ENCODE measurements at regions not wholly inside any gene's neighbourhood (a gene's known extent, or its start where the extent isn't known, plus 50 kb on each side); places are given as distances from the start of the nearest gene placed in this dataset.

DNA sequence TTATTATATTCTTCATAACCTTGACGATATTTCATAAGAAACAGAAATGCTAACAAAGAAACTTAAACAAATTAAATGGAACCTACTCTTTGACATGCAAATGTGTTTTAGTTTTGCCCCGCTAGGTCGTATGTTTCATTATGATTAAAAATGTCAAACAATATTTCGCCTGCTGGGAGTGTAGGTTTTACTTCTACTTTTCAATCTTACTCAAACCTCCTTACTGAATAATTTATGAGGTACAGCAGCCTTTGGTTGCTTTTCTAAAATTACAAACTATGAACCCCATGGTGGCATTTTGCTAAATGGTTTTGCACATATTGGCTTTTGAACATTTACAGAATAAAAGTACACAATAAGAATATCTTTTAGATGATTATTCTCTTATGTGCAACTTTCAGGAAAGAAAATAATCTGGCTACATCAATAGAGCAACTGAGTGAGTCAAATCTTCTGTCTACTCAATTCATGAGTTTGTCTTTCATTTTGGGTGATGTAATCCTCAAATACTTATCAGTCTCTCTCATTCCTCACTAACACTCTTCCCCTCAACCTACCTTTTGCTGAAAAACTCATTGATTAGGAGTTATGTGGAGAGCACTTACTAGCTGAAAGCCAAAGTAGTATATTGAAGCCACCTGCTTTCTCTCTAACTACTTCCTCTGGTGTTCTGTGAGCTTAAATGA, 1226.4 kb downstream of the XPNPEP1 start:
- TF ChIP-seq, protein P1, sequence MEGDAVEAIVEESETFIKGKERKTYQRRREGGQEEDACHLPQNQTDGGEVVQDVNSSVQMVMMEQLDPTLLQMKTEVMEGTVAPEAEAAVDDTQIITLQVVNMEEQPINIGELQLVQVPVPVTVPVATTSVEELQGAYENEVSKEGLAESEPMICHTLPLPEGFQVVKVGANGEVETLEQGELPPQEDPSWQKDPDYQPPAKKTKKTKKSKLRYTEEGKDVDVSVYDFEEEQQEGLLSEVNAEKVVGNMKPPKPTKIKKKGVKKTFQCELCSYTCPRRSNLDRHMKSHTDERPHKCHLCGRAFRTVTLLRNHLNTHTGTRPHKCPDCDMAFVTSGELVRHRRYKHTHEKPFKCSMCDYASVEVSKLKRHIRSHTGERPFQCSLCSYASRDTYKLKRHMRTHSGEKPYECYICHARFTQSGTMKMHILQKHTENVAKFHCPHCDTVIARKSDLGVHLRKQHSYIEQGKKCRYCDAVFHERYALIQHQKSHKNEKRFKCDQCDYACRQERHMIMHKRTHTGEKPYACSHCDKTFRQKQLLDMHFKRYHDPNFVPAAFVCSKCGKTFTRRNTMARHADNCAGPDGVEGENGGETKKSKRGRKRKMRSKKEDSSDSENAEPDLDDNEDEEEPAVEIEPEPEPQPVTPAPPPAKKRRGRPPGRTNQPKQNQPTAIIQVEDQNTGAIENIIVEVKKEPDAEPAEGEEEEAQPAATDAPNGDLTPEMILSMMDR (conservative IDR thresholded peaks at IDR 0.05): no peak
- Mint-ChIP-seq H3K9me3 (no peaks in the 10 kb centered on the region), H3K27me3 (ENCODE audit: low read depth) (peaks cover 3% of the 10 kb centered on the region), H3K4me1 (no peaks in the 10 kb centered on the region), H3K4me3 (no peak overlapping the region), H3K36me3 (ENCODE audit: low read depth) (no peaks in the 10 kb centered on the region), H3K27ac (ENCODE audit: unreplicated experiment) (no peak overlapping the region)
- DNase-seq (ENCODE audit: low read depth, low spot score): no peak

DNA sequence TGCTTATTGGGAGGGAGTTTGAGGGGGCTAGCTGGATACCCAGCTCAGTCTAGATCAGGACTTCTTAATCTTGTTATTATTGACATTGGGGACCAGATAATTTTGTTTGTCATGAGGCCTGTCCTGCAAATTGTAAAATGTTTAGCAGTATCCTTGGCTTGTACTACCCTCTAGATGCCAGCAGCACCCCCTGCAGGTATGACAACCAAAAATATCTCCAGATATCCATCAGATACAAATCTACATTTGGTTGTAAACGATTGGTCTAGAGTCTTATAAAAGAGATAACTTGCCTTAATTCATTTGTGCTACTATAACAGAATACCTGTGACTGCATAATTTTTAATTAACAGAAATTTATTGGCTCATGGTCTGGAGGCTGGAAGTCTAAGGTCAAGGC, 1232.2 kb downstream of the XPNPEP1 start:
- TF ChIP-seq, protein P1 (conservative IDR thresholded peaks at IDR 0.05): no peak
- Mint-ChIP-seq H3K27ac (ENCODE audit: unreplicated experiment) (no peak overlapping the region), H3K9me3 (peaks cover 2% of the 10 kb centered on the region), H3K36me3 (ENCODE audit: low read depth) (no peaks in the 10 kb centered on the region), H3K4me1 (no peaks in the 10 kb centered on the region), H3K4me3 (no peak overlapping the region), H3K27me3 (ENCODE audit: low read depth) (no peaks in the 10 kb centered on the region)
- DNase-seq (ENCODE audit: low read depth, low spot score): no peak

DNA sequence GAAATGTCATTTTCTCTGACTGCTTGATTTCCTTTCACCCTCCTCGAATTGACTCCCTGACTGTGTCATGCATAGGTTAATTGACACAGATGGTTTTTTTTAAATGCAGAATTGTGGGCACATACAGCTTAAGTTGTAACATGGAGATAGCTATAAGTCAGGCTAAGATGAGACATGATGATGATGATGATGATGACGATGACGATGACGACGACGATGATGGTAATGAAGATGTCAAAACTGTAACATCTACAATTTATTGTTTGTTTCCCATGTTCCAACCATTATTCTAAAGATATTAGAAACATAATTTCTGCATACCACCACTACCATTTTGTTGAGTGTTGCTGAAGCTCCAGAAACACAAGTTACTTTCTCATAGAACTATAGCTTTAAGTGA, 1232.8 kb downstream of the XPNPEP1 start:
- TF ChIP-seq, protein P1 (conservative IDR thresholded peaks at IDR 0.05): no peak
- Mint-ChIP-seq H3K27ac (ENCODE audit: unreplicated experiment) (no peak overlapping the region), H3K36me3 (ENCODE audit: low read depth) (no peaks in the 10 kb centered on the region), H3K27me3 (ENCODE audit: low read depth) (no peaks in the 10 kb centered on the region), H3K4me3 (no peak overlapping the region), H3K9me3 (peaks cover 2% of the 10 kb centered on the region), H3K4me1 (no peaks in the 10 kb centered on the region)
- no peak for DNase-seq (ENCODE audit: low read depth, low spot score)

DNA sequence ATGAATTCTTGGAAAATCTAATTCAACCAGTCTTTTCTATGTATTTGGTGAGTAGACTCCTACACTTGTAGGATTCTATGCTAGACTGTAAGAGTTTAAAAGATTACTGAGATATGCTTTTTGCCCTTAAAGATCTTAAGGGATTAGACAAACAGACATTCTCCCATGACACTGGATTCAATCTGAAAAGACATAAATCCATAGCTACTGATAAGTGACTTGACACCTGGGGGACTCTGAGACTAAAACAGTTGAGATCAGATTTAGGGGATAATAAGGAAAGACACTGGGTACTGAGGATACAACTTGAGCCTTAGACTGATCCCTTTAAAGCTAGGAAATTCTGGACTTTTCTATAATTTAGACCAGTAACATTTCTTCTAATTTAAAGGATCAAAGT, 1233.4 kb downstream of the XPNPEP1 start:
- no peaks in the 10 kb centered on the region for H3K36me3 Mint-ChIP-seq (ENCODE audit: low read depth)
- H3K4me3 Mint-ChIP-seq: no peak overlapping the region
- TF ChIP-seq, protein P1 (conservative IDR thresholded peaks at IDR 0.05): no peak
- no peak overlapping the region for H3K27ac Mint-ChIP-seq (ENCODE audit: unreplicated experiment)
- no peaks in the 10 kb centered on the region for H3K27me3 Mint-ChIP-seq (ENCODE audit: low read depth)
- no peak for DNase-seq (ENCODE audit: low read depth, low spot score)
- peaks cover 2% of the 10 kb centered on the region for H3K9me3 Mint-ChIP-seq
- no peaks in the 10 kb centered on the region for H3K4me1 Mint-ChIP-seq

DNA sequence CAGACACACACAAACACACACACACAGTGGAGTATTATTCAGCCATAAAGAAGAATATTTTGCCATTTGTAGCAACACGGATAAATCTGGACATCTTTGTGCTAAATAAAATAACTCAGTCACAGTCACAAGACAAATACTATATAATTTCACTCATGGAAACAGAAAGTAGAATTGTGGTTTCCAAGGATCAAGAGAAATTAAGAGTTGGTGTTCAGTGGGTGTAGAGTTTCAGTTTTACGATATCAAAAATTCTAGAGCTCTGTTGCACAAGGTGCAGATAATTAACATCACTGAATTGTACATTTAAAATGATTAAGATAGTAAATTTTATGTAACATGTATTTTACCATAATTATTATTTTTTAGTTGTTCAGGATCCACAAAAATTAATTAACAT, 1235.0 kb downstream of the XPNPEP1 start:
- no peaks in the 10 kb centered on the region for H3K4me1 Mint-ChIP-seq
- TF ChIP-seq, protein P1 (conservative IDR thresholded peaks at IDR 0.05): no peak
- no peak overlapping the region for H3K27ac Mint-ChIP-seq (ENCODE audit: unreplicated experiment)
- H3K4me3 Mint-ChIP-seq: no peak overlapping the region
- no peak for DNase-seq (ENCODE audit: low read depth, low spot score)
- no peaks in the 10 kb centered on the region for H3K27me3 Mint-ChIP-seq (ENCODE audit: low read depth)
- peaks cover 2% of the 10 kb centered on the region for H3K9me3 Mint-ChIP-seq
- no peaks in the 10 kb centered on the region for H3K36me3 Mint-ChIP-seq (ENCODE audit: low read depth)

All from neural crest cell (in vitro differentiated cells).